IMR-90 (cell line): ENCODE measurements at regions not wholly inside any gene's neighbourhood (a gene's known extent, or its start where the extent isn't known, plus 50 kb on each side); places are given as distances from the start of the nearest gene placed in this dataset.

Experiments
- ATAC-seq: fragments of 200-7000 bp; cut with Tn5 transposase; 2 replicates; pipeline ENCODE4 v1.9.1; 2020; ENCODE audit warnings: low read depth, mild to moderate bottlenecking, moderate library complexity
- BruUV-seq: library from RNA; stranded (reverse); fragments of 400-500 nt; replicated peaks from 2 replicates; lab custom pipeline; 2021; lab: Mats Ljungman, UMichigan
- CTCF ChIA-PET: fragments of 300-600 bp; formaldehyde crosslinking; extraction: SDS; loops from one replicate; lab custom pipeline; 2021; ENCODE audit warnings: antibody characterized with exemption; lab: Yijun Ruan, JAX
- POLR2A ChIA-PET: fragments of 300-600 bp; sonication (Branson Sonifier 250); formaldehyde crosslinking; loops from one replicate; lab custom pipeline; 2022; ENCODE audit warnings: antibody characterized with exemption; ENCODE audit not compliant: unreplicated experiment; lab: Charles Lee
- DNase-seq: peaks from one replicate; pipeline ENCODE4 v3.0.0; 2013
- H2AFZ ChIP-seq: replicated peaks from 2 replicates; pipeline ENCODE3; 2013; ENCODE audit warnings: low read length, mild to moderate bottlenecking; ENCODE audit not compliant: poor library complexity
- H2AK5ac ChIP-seq: 2 replicates; pipeline ENCODE4 v1.6.1; 2013; ENCODE audit warnings: low read depth, low read length, inconsistent platforms
- H2AK9ac ChIP-seq: replicated peaks from 2 replicates; pipeline ENCODE3; 2013; ENCODE audit warnings: mild to moderate bottlenecking, low read depth, low read length, moderate library complexity; ENCODE audit not compliant: poor library complexity
- H2BK120ac ChIP-seq: 2 replicates; pipeline ENCODE4 v1.6.1; 2013; ENCODE audit warnings: low read depth, low read length, inconsistent platforms
- H2BK15ac ChIP-seq: 3 replicates; pipeline ENCODE4 v1.6.1; 2013; ENCODE audit warnings: low read depth, low read length, inconsistent platforms
- H2BK20ac ChIP-seq: 2 replicates; pipeline ENCODE4 v1.6.1; 2013; ENCODE audit warnings: low read depth, mild to moderate bottlenecking, inconsistent platforms, low read length, moderate library complexity
- H2BK5ac ChIP-seq: 2 replicates; pipeline ENCODE4 v1.6.1; 2013; ENCODE audit warnings: mild to moderate bottlenecking, low read depth, low read length, inconsistent platforms; ENCODE audit not compliant: poor library complexity, severe bottlenecking
- H3K14ac ChIP-seq: replicated peaks from 2 replicates; pipeline ENCODE4 v1.6.1; 2013; ENCODE audit warnings: low read depth, low read length, inconsistent platforms
- H3K18ac ChIP-seq: 2 replicates; pipeline ENCODE4 v1.6.1; 2013; ENCODE audit warnings: low read depth, low read length, control low read depth
- H3K23ac ChIP-seq: 2 replicates; pipeline ENCODE4 v1.6.1; 2013; ENCODE audit warnings: low read depth, low read length, inconsistent platforms
- H3K27ac ChIP-seq: 2 replicates; pipeline ENCODE4 v1.5.1; 2013; ENCODE audit warnings: mild to moderate bottlenecking, control low read depth, low read length; ENCODE audit not compliant: insufficient read depth
- H3K27me3 ChIP-seq: 2 replicates; pipeline ENCODE4 v1.6.1; 2013; ENCODE audit warnings: low read length; ENCODE audit not compliant: control insufficient read depth, insufficient read depth
- H3K36me3 ChIP-seq: 2 replicates; pipeline ENCODE4 v1.6.1; 2013; ENCODE audit warnings: low read length, mixed read lengths; ENCODE audit not compliant: control insufficient read depth, insufficient read depth
- H3K4ac ChIP-seq: 2 replicates; pipeline ENCODE4 v1.6.1; 2013; ENCODE audit warnings: low read depth, low read length, inconsistent platforms
- H3K4me1 ChIP-seq: 2 replicates; pipeline ENCODE4 v1.6.1; 2013; ENCODE audit warnings: low read length, mixed read lengths; ENCODE audit not compliant: control insufficient read depth, insufficient read depth
- H3K4me2 ChIP-seq: 2 replicates; pipeline ENCODE4 v1.6.1; 2013; ENCODE audit warnings: low read depth, mild to moderate bottlenecking, control low read depth, low read length, moderate library complexity
- H3K4me3 ChIP-seq: 2 replicates; pipeline ENCODE4 v1.5.1; 2013; ENCODE audit warnings: low read depth, mild to moderate bottlenecking, control low read depth, low read length, moderate library complexity; ENCODE audit not compliant: insufficient read depth
- H3K56ac ChIP-seq: 2 replicates; pipeline ENCODE4 v1.6.1; 2013; ENCODE audit warnings: low read length, inconsistent platforms; ENCODE audit not compliant: insufficient read depth; ENCODE audit errors: extremely low read depth
- H3K79me1 ChIP-seq, 2 experiments: 2 replicates each; pipeline ENCODE4 v1.6.1; 2013; ENCODE audit warnings: low read length in 2 of 2, inconsistent platforms in 1 of 2, low read depth in 1 of 2
- H3K9ac ChIP-seq: 2 replicates; pipeline ENCODE4 v1.6.1; 2013; ENCODE audit warnings: low read depth, low read length, control low read depth
- H3K9me1 ChIP-seq: 2 replicates; pipeline ENCODE4 v1.6.1; 2013; ENCODE audit warnings: low read length, inconsistent platforms; ENCODE audit not compliant: insufficient read depth
- H3K9me3 ChIP-seq: 2 replicates; pipeline ENCODE4 v1.6.1; 2013; ENCODE audit warnings: low read length; ENCODE audit not compliant: control insufficient read depth, insufficient read depth
- H4K20me1 ChIP-seq: 2 replicates; pipeline ENCODE4 v1.6.1; 2013; ENCODE audit warnings: low read length, inconsistent platforms; ENCODE audit not compliant: insufficient read depth
- H4K5ac ChIP-seq: 2 replicates; pipeline ENCODE4 v1.6.1; 2013; ENCODE audit warnings: mild to moderate bottlenecking, low read depth, low read length, control low read depth
- H4K8ac ChIP-seq, 2 experiments: 2 replicates each; pipeline ENCODE4 v1.6.1; 2013; ENCODE audit warnings: low read depth in 2 of 2, low read length in 2 of 2, control low read depth in 1 of 2, inconsistent platforms in 1 of 2
- H4K91ac ChIP-seq: 2 replicates; pipeline ENCODE4 v1.6.1; 2013; ENCODE audit warnings: low read depth, low read length, inconsistent platforms; ENCODE audit not compliant: insufficient read depth
- BHLHE40 ChIP-seq: fragments of 150-350 bp; IDR thresholded peaks from 2 replicates; pipeline ENCODE4 v1.6.1; 2016; ENCODE audit warnings: mild to moderate bottlenecking, low read depth, low read length
- CHD1 ChIP-seq: IDR thresholded peaks from 2 replicates; pipeline ENCODE4 v1.6.1; 2012; ENCODE audit warnings: low read depth, low read length, improper control_type of control experiment
- FOS ChIP-seq: fragments of 150-350 bp; IDR thresholded peaks from 2 replicates; pipeline ENCODE4 v1.6.1; 2016; ENCODE audit warnings: low read depth, low read length
- MAFK ChIP-seq: IDR thresholded peaks from 2 replicates; pipeline ENCODE4 v1.6.1; 2012; ENCODE audit warnings: low read depth, low read length, improper control_type of control experiment
- NFE2L2 ChIP-seq: fragments of 150-350 bp; IDR thresholded peaks from 2 replicates; pipeline ENCODE4 v1.6.1; 2016; ENCODE audit warnings: low read depth, mild to moderate bottlenecking, low read length
- POLR2A ChIP-seq: IDR thresholded peaks from 2 replicates; pipeline ENCODE4 v1.6.1; 2012; ENCODE audit warnings: mild to moderate bottlenecking, low read depth, low read length
- RAD21 ChIP-seq: IDR thresholded peaks from 2 replicates; pipeline ENCODE4 v1.6.1; 2012; ENCODE audit warnings: low read length, improper control_type of control experiment
- RFX5 ChIP-seq: IDR thresholded peaks from 2 replicates; pipeline ENCODE4 v1.8.0; 2012; ENCODE audit warnings: low read depth, mild to moderate bottlenecking, low read length, moderate library complexity
- SMC3 ChIP-seq: fragments of 150-350 bp; IDR thresholded peaks from 2 replicates; pipeline ENCODE4 v1.6.1; 2016; ENCODE audit warnings: low read depth, mild to moderate bottlenecking, antibody characterized with exemption, low read length, moderate library complexity
- dilution Hi-C: fragments of 300-500 bp; cut with HindIII; formaldehyde crosslinking; loops from one replicate; pipeline ENCODE4 v1.14.3; 2018; ENCODE audit warnings: low sequenced_read_pairs; ENCODE audit not compliant: unreplicated experiment
- in situ Hi-C: fragments of 300-500 bp; cut with MboI; formaldehyde crosslinking; loops from 3 replicates; pipeline ENCODE4 v1.14.3; 2019; ENCODE audit warnings: low sequenced_read_pairs, inconsistent platforms, mixed read lengths
- intact Hi-C: fragments of 100-400 bp; cut with micrococcal nuclease; formaldehyde crosslinking; loops from 2 replicates; pipeline ENCODE4 v1.10.0; 2022
- TF ChIP-seq, protein P1 (sequence below): conservative IDR thresholded peaks from 2 replicates; pipeline ENCODE4 v1.5.1; 2012; ENCODE audit warnings: mild to moderate bottlenecking, low read depth, low read length, improper control_type of control experiment
- TF ChIP-seq, protein P2 (sequence below): fragments of 150-350 bp; IDR thresholded peaks from 2 replicates; pipeline ENCODE4 v1.6.1; 2016; ENCODE audit warnings: low read depth, mild to moderate bottlenecking, low read length, moderate library complexity, borderline replicate concordance
- TF ChIP-seq, protein P3 (sequence below): fragments of 150-350 bp; IDR thresholded peaks from 2 replicates; pipeline ENCODE4 v1.6.1; 2017; ENCODE audit warnings: mild to moderate bottlenecking, antibody characterized with exemption, low read length, low read depth

DNA sequence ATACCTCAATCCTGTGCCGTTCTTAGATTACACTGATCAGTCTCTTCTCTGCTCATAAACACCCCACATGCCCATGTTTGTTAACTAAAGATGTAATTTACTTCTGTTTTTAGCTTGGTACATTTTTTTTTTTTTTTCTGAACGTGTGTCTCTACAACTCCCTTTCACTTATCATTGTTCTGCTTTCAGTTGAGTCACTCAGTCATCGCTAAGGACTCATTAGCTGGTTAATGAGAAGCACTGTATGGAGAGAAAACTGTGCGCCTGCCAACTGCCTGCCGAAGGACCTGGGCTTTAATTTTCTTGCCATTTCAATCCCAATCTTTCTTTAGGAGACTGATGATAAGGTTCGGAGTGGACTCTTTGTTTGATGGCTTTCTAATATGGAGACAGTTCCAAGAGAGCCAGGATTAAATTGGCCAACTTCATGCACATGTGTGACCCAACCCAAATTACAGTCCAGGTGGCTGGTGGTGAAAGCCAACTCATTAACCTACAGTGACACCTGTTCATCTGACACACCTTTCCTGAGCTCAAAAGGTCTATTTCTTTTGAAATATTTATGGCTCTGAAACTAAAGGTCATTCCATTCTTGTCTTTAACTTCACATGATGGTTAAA lies 334.1 kb downstream of the BCKDHB start (continued):
- no peak for TF ChIP-seq RAD21

DNA sequence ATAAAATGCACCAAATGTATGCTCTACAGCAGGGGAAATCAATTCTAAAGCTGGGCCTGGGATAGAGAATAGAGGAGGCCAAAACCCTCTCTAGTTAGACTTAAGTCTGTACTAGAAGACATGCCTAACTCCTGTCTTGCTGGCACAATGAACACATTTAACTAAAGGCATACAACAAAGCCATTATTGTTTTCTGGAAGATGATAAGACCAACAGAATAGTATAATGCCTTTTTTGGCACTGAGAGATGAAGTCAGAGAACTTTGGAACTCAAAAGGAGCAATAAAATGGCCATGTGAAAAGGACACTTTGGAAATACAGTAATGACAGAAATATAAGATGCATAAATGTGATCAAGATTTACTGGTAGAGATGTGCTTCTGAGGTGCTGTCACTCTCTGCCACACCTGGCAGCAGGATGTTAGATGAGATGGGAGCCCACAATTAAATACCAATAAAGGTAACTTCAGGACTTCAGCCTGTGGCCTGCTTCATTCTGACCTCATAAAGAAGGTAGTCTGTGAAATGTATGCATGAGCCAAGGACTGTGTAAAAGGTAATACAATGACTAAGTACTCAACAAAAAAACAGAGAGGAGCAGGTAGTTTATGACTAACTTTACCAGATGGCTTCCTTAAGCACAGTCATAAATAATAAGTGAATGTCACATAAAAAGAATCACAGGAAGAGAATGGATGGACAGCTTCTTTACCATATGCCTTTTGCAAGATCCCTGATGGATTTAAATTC lies 333.4 kb downstream of the BCKDHB start:
- ATAC-seq = no peak
- peak overlapping the region; percentile 62; the same call in 2 of the 3 replicates for H2BK15ac ChIP-seq
- no peak for TF ChIP-seq FOS
- TF ChIP-seq MAFK = no peak
- no peak for TF ChIP-seq BHLHE40
- no peak for TF ChIP-seq CHD1
- no peak for TF ChIP-seq POLR2A
- TF ChIP-seq, protein P1, sequence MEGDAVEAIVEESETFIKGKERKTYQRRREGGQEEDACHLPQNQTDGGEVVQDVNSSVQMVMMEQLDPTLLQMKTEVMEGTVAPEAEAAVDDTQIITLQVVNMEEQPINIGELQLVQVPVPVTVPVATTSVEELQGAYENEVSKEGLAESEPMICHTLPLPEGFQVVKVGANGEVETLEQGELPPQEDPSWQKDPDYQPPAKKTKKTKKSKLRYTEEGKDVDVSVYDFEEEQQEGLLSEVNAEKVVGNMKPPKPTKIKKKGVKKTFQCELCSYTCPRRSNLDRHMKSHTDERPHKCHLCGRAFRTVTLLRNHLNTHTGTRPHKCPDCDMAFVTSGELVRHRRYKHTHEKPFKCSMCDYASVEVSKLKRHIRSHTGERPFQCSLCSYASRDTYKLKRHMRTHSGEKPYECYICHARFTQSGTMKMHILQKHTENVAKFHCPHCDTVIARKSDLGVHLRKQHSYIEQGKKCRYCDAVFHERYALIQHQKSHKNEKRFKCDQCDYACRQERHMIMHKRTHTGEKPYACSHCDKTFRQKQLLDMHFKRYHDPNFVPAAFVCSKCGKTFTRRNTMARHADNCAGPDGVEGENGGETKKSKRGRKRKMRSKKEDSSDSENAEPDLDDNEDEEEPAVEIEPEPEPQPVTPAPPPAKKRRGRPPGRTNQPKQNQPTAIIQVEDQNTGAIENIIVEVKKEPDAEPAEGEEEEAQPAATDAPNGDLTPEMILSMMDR = no peak
- no peak for TF ChIP-seq SMC3
- no peak for TF ChIP-seq RFX5
- no peak for TF ChIP-seq NFE2L2
- TF ChIP-seq, protein P2, sequence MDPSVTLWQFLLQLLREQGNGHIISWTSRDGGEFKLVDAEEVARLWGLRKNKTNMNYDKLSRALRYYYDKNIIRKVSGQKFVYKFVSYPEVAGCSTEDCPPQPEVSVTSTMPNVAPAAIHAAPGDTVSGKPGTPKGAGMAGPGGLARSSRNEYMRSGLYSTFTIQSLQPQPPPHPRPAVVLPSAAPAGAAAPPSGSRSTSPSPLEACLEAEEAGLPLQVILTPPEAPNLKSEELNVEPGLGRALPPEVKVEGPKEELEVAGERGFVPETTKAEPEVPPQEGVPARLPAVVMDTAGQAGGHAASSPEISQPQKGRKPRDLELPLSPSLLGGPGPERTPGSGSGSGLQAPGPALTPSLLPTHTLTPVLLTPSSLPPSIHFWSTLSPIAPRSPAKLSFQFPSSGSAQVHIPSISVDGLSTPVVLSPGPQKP = no peak
- TF ChIP-seq, protein P3, sequence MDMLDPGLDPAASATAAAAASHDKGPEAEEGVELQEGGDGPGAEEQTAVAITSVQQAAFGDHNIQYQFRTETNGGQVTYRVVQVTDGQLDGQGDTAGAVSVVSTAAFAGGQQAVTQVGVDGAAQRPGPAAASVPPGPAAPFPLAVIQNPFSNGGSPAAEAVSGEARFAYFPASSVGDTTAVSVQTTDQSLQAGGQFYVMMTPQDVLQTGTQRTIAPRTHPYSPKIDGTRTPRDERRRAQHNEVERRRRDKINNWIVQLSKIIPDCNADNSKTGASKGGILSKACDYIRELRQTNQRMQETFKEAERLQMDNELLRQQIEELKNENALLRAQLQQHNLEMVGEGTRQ = no peak

More for the DNA sequence above, 333.4 kb downstream of the BCKDHB start:
- H2AFZ ChIP-seq = no peak overlapping the region
- H3K4me1 ChIP-seq = peaks cover 7% of the 10 kb centered on the region
- peak overlapping the region; percentile 30 for H4K91ac ChIP-seq
- dilution Hi-C loops = no loop called here
- H2BK120ac ChIP-seq = peak overlapping the region; percentile 89
- H3K9ac ChIP-seq = no peak overlapping the region
- H2AK9ac ChIP-seq = no peak overlapping the region
- H3K79me1 ChIP-seq = 0 out of 4 replicates have a peak, but pooled peaks cover 0 to 4% of the 10 kb centered on the region in 2 experiments
- H3K36me3 ChIP-seq = no peaks in the 10 kb centered on the region
- ChIA-PET POLR2A (interaction anchor here (1.1 kb wide), 1 partner anchor 15 kb away, joined by 4 read pairs; no protein-coding TSS in a partner anchor), CTCF (interaction anchor here (0.7 kb wide), 1 partner anchor 259 kb away, joined by 3 read pairs; no protein-coding TSS in a partner anchor)
- no peaks in the 10 kb centered on the region for H4K20me1 ChIP-seq
- H3K14ac ChIP-seq = peak overlapping the region; percentile 61
- peak overlapping the region; percentile 27 to 76; a peak in 3 of 4 replicates for H4K8ac ChIP-seq
- H3K27me3 ChIP-seq = no peaks in the 10 kb centered on the region
- no TSS peak for BruUV-seq
- H3K9me3 ChIP-seq = no peaks in the 10 kb centered on the region
- no peak overlapping the region for H3K27ac ChIP-seq
- H3K56ac ChIP-seq = 0 out of 2 replicates have a peak overlapping the region, but pooled peaks have one; percentile 2
- H3K23ac ChIP-seq = peak overlapping the region; percentile 58; the same call in 1 of the 2 replicates
- no peak overlapping the region for H3K4me2 ChIP-seq
- H4K5ac ChIP-seq = peak overlapping the region; percentile 59; the same call in 1 of the 2 replicates
- no peak overlapping the region for H3K4me3 ChIP-seq
- peak overlapping the region; percentile 56 for H2BK5ac ChIP-seq
- DNase-seq = no peak
- H2BK20ac ChIP-seq = peak overlapping the region; percentile 90
- H3K9me1 ChIP-seq = peaks cover 7% of the 10 kb centered on the region; the same call in 1 of the 2 replicates
- H2AK5ac ChIP-seq = peak overlapping the region; percentile 72
- in situ Hi-C loops = no loop called here
- peak overlapping the region; percentile 67; the same call in 1 of the 2 replicates for H3K4ac ChIP-seq
- intact Hi-C loops = loop anchor here (2.0 kb wide), 2 partner anchors 15 to 17 kb away; no protein-coding TSS in a partner anchor
- H3K18ac ChIP-seq = peak overlapping the region; percentile 85; the same call in 1 of the 2 replicates
